Breast epithelium (tissue), 3 donors: ENCODE measurements at regions not wholly inside any gene's neighbourhood (a gene's known extent, or its start where the extent isn't known, plus 50 kb on each side); places are given as distances from the start of the nearest gene placed in this dataset.

Experiments used
- POLR2A ChIP-seq: fragments of 450-650 bp; IDR thresholded peaks from one replicate; pipeline ENCODE4 v1.6.1; 2016; ENCODE audit warnings: antibody characterized with exemption, mild to moderate bottlenecking, moderate library complexity
- POLR2AphosphoS5 ChIP-seq, 3 donors: sonication (generic); formaldehyde crosslinking; IDR thresholded peaks; one replicate each; pipeline ENCODE4 v1.6.1; 2017; ENCODE audit warnings: antibody characterized with exemption in 3 of 3
- TF ChIP-seq, protein P1 (sequence below), 3 donors: fragments of 450-650 bp; IDR thresholded peaks; one replicate each; pipeline ENCODE4 v1.5.1; 2016 to 2017; ENCODE audit warnings: antibody characterized with exemption in 3 of 3, mild to moderate bottlenecking in 3 of 3, moderate library complexity in 3 of 3

DNA sequence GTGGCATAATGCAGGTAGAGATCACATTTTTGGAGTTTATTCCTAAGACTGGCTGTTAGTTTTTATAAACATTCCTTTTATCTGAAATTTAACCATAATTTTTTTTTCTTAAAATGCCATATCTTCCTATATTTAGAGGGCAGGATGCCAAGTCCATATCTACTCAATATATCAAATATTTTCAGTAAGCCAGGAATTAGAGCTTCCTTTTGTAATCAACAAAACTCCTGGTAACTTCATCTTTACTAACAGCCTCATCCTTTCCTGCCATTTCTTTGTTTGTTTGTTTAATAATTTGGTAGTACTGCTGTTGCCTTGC lies 136.3 kb downstream of the OLIG3 start:
- TF ChIP-seq POLR2A (no peak), POLR2AphosphoS5 (IDR thresholded peaks at IDR 0.05) (no peak)
- TF ChIP-seq, protein P1, sequence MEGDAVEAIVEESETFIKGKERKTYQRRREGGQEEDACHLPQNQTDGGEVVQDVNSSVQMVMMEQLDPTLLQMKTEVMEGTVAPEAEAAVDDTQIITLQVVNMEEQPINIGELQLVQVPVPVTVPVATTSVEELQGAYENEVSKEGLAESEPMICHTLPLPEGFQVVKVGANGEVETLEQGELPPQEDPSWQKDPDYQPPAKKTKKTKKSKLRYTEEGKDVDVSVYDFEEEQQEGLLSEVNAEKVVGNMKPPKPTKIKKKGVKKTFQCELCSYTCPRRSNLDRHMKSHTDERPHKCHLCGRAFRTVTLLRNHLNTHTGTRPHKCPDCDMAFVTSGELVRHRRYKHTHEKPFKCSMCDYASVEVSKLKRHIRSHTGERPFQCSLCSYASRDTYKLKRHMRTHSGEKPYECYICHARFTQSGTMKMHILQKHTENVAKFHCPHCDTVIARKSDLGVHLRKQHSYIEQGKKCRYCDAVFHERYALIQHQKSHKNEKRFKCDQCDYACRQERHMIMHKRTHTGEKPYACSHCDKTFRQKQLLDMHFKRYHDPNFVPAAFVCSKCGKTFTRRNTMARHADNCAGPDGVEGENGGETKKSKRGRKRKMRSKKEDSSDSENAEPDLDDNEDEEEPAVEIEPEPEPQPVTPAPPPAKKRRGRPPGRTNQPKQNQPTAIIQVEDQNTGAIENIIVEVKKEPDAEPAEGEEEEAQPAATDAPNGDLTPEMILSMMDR (IDR thresholded peaks at IDR 0.05), result no peak
